ENCODE measurements at regions not wholly inside any gene's neighbourhood (a gene's known extent, or its start where the extent isn't known, plus 50 kb on each side); places are given as distances from the start of the nearest gene placed in this dataset.

DNA sequence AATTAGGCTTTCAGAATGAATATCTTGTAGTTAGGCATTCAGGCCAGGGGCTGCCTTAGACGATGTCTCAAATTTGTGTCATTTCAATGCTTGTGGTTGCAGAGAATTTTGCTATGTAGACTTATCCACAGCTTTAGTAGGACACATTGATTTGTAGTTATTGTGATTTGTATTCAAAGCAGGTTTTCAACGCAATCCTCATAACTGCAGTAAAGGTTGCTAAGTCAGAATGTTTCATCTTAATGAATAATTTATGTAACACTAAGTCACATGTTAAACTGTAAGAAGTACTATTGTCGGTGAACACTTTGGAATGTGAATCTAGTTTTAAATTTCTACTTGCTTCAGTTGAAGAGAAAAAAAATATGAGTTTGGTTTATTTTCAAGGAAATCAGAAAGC, 1117.2 kb upstream of the SPRY2 start:
- no peak for TF ChIP-seq TARDBP (IDR thresholded peaks at IDR 0.05)
- TF ChIP-seq L3MBTL2 (conservative IDR thresholded peaks at IDR 0.05): no peak
- no peak for TF ChIP-seq NFRKB (IDR thresholded peaks at IDR 0.05)
- no peak for TF ChIP-seq FOXM1 (IDR thresholded peaks at IDR 0.05; ENCODE audit: borderline replicate concordance)
- no peak for TF ChIP-seq SP1 (IDR thresholded peaks at IDR 0.05)
